ENCODE measurements at regions not wholly inside any gene's neighbourhood (a gene's known extent, or its start where the extent isn't known, plus 50 kb on each side); places are given as distances from the start of the nearest gene placed in this dataset.

- no peaks in the 10 kb centered on the region for H3K27me3 Mint-ChIP-seq
- no peak overlapping the region for H3K4me3 Mint-ChIP-seq
- CTCF ChIA-PET: interaction anchor here (1.3 to 1.7 kb wide), 4 partner anchors 14 to 927 kb away, joined by 3 to 5 read pairs (median 4); no protein-coding TSS in a partner anchor
- no peak overlapping the region for H3K27ac Mint-ChIP-seq
- peaks cover 28% of the 10 kb centered on the region for H3K36me3 Mint-ChIP-seq
- DNase-seq: no peak
- ATAC-seq: no peak
- H3K4me1 Mint-ChIP-seq: peaks cover 15% of the 10 kb centered on the region
- H3K9me3 Mint-ChIP-seq (ENCODE audit: low read depth): peaks cover 19% of the 10 kb centered on the region
These were observed 741.6 kb upstream of the CBLB start for GRCh38 chr3:106610362-106610959.

- Mint-ChIP-seq H3K9me3 (ENCODE audit: low read depth) (peaks cover 17% of the 10 kb centered on the region), H3K4me1 (peaks cover 15% of the 10 kb centered on the region), H3K36me3 (peaks cover 26% of the 10 kb centered on the region), H3K4me3 (no peak overlapping the region), H3K27me3 (no peaks in the 10 kb centered on the region), H3K27ac (no peak overlapping the region)
- CTCF ChIA-PET: no interaction called here
- no peak for ATAC-seq
- no peak for DNase-seq
These were observed 742.3 kb upstream of the CBLB start for GRCh38 chr3:106611116-106611515.

- H3K27ac Mint-ChIP-seq: no peak overlapping the region
- ATAC-seq: no peak
- peaks cover 25% of the 10 kb centered on the region for H3K36me3 Mint-ChIP-seq
- no peaks in the 10 kb centered on the region for H3K27me3 Mint-ChIP-seq
- CTCF ChIA-PET: no interaction called here
- no peak for DNase-seq
- H3K4me1 Mint-ChIP-seq: peaks cover 15% of the 10 kb centered on the region
- H3K4me3 Mint-ChIP-seq: no peak overlapping the region
- H3K9me3 Mint-ChIP-seq (ENCODE audit: low read depth): peaks cover 14% of the 10 kb centered on the region
These were observed 743.0 kb upstream of the CBLB start for GRCh38 chr3:106611841-106612240.

GRCh38 chr3:106616556-106616955 lies 747.7 kb upstream of the CBLB start:
- ATAC-seq (no peak), DNase-seq (no peak)
- peaks cover 11% of the 10 kb centered on the region for H3K9me3 Mint-ChIP-seq (ENCODE audit: low read depth)
- H3K4me3 Mint-ChIP-seq: no peak overlapping the region
- H3K36me3 Mint-ChIP-seq: peaks cover 17% of the 10 kb centered on the region
- H3K4me1 Mint-ChIP-seq: no peaks in the 10 kb centered on the region
- H3K27me3 Mint-ChIP-seq: no peaks in the 10 kb centered on the region
- no peak overlapping the region for H3K27ac Mint-ChIP-seq
- CTCF ChIA-PET: no interaction called here

- Mint-ChIP-seq H3K4me1 (no peaks in the 10 kb centered on the region), H3K4me3 (no peak overlapping the region), H3K27me3 (no peaks in the 10 kb centered on the region), H3K27ac (no peak overlapping the region), H3K9me3 (ENCODE audit: low read depth) (peaks cover 11% of the 10 kb centered on the region), H3K36me3 (peaks cover 19% of the 10 kb centered on the region)
- ATAC-seq (no peak), DNase-seq (no peak)
- CTCF ChIA-PET: interaction anchor here (1.3 kb wide), 1 partner anchor 8 kb away, joined by 4 read pairs; no protein-coding TSS in a partner anchor
These were observed 748.5 kb upstream of the CBLB start for GRCh38 chr3:106617276-106617675.

DNA sequence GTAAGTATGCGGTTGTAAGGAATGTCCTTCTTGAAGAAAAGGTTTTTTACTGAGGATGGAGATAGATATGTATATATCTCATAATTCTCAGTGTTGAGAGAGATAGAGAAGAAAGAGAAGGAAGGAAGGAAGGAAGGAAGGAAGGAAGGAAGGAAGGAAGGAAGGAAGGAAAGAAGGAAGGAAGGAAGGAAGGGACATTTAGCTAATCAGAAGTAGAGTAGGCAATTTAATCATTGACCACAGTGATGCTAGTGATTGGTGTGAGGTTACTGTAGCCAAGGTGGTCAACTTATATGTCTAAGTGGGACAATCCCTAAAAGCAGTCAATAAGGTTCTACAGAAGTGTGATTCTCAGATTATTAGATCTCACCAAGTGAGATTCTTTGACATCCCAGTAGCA lies 751.8 kb upstream of the CBLB start:
- DNase-seq (no peak), ATAC-seq (no peak)
- Mint-ChIP-seq H3K4me1 (no peaks in the 10 kb centered on the region), H3K4me3 (no peak overlapping the region), H3K27ac (no peak overlapping the region), H3K9me3 (ENCODE audit: low read depth) (peaks cover 11% of the 10 kb centered on the region), H3K27me3 (no peaks in the 10 kb centered on the region), H3K36me3 (peaks cover 10% of the 10 kb centered on the region)
- CTCF ChIA-PET: no interaction called here

GRCh38 chr3:106624154-106624553 lies 753.1 kb upstream of the CCDC54 start:
- Mint-ChIP-seq H3K9me3 (ENCODE audit: low read depth) (peaks cover 11% of the 10 kb centered on the region), H3K36me3 (peaks cover 10% of the 10 kb centered on the region), H3K4me3 (no peak overlapping the region), H3K4me1 (no peaks in the 10 kb centered on the region), H3K27me3 (no peaks in the 10 kb centered on the region), H3K27ac (no peak overlapping the region)
- no peak for DNase-seq
- CTCF ChIA-PET: no interaction called here
- ATAC-seq: no peak

DNA sequence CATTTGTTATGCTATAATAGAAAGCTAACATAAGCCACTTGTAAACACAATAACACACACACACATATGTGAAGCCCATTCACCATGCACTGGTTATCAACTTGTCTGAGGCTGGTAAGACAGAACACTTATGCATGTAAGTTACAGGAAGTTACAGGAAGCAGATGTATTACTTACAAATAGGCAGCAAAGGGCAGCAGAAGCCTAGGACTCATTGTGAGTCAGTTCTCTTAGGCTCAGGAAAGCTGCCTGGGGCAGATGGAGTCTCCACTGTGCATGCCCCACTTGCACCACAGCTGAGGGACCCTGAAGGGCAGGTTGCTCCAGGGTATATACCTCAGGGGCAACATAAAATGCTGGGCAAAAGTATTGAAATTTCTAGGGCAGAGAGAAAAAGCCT lies 748.8 kb upstream of the CCDC54 start:
- Mint-ChIP-seq H3K9me3 (ENCODE audit: low read depth) (peaks cover 11% of the 10 kb centered on the region), H3K4me1 (no peaks in the 10 kb centered on the region), H3K36me3 (peaks cover 8% of the 10 kb centered on the region), H3K27ac (no peak overlapping the region), H3K4me3 (no peak overlapping the region), H3K27me3 (no peaks in the 10 kb centered on the region)
- no peak for ATAC-seq
- CTCF ChIA-PET: no interaction called here
- no peak for DNase-seq

DNA sequence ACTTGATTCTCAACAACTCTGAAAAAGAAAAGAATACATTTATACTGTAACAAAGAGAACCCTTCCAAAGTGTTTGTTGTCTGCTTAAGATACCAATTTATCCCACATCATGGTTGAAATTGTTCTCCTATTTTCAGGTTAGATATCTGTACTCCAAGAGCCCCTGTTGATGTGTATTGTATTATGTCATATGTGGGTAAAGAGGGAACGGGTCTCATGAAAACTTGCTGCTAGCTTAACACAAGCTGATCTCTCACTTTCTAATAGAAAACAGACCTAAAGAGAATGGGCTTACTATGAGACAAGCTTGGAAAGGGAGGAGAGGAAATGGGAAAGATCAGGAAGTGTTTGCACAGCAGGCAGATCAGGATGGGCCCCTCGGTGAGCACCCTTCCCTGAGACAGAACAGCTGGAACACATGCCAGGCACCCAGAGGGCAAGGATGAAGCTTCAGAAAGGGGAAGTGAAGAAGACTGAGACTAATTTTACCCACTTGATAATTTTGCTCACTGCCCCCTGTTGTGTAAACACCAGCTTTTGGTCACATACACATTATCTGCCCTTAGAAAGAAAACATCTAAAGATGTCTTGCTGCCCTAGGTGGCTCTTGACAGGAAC lies 747.9 kb upstream of the CCDC54 start:
- Mint-ChIP-seq H3K36me3 (peaks cover 2% of the 10 kb centered on the region), H3K9me3 (ENCODE audit: low read depth) (peaks cover 6% of the 10 kb centered on the region), H3K27ac (no peak overlapping the region), H3K4me3 (no peak overlapping the region), H3K27me3 (no peaks in the 10 kb centered on the region), H3K4me1 (no peaks in the 10 kb centered on the region)
- no peak for DNase-seq
- no peak for ATAC-seq
- CTCF ChIA-PET: no interaction called here

- Mint-ChIP-seq H3K9me3 (ENCODE audit: low read depth) (no peaks in the 10 kb centered on the region), H3K27me3 (no peaks in the 10 kb centered on the region), H3K4me3 (no peak overlapping the region), H3K27ac (no peak overlapping the region), H3K36me3 (no peaks in the 10 kb centered on the region), H3K4me1 (no peaks in the 10 kb centered on the region)
- CTCF ChIA-PET: no interaction called here
- ATAC-seq (no peak), DNase-seq (no peak)
These were observed 745.7 kb upstream of the CCDC54 start for GRCh38 chr3:106631373-106632108.

DNA sequence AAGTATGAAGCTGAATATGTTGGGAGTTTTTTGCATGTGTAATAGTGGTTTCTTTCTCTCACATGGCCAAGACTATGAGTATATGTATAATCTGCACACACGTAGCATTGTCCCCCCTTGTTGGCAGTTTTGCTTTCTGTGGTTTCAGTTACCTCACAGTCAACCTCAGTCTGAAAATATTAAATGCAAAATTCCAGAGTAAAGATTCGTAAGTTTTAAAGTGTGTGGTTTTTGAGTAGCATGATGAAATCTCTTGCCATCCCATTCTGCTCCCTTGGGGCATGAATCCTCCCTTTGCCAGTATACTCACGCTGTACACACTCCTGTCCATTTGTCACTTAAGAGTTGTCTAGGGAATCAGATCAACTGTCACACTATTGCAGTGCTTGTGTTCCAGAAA lies 742.0 kb upstream of the CCDC54 start:
- no peaks in the 10 kb centered on the region for H3K36me3 Mint-ChIP-seq
- CTCF ChIA-PET: no interaction called here
- H3K4me3 Mint-ChIP-seq: no peak overlapping the region
- no peak overlapping the region for H3K27ac Mint-ChIP-seq
- H3K9me3 Mint-ChIP-seq (ENCODE audit: low read depth): no peaks in the 10 kb centered on the region
- no peak for DNase-seq
- H3K27me3 Mint-ChIP-seq: no peaks in the 10 kb centered on the region
- H3K4me1 Mint-ChIP-seq: no peaks in the 10 kb centered on the region
- ATAC-seq: no peak

- CTCF ChIA-PET: no interaction called here
- DNase-seq: no peak
These were observed 741.4 kb upstream of the CCDC54 start for GRCh38 chr3:106635826-106636225.

DNA sequence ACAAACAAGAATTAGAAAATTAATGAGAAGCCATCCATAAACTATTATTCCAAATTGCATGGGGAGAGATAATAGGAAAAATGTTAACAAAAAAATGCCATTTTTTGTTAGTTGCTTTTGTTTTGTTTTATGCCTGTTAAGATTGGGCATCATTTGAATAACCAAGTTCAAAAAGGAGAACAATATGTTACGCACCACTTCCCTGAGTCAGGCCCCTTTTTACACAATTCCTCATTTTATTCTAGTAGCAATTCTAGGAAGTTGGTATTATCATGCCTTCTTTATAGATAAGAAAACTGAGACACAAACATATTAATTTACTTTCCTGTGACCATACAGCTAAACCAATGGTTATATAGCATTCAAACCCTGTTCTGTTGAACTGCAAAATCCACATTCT lies 736.9 kb upstream of the CCDC54 start:
- DNase-seq: no peak
- Mint-ChIP-seq H3K4me1 (no peaks in the 10 kb centered on the region), H3K9me3 (ENCODE audit: low read depth) (no peaks in the 10 kb centered on the region), H3K27ac (no peak overlapping the region), H3K36me3 (no peaks in the 10 kb centered on the region), H3K4me3 (no peak overlapping the region), H3K27me3 (no peaks in the 10 kb centered on the region)
- no peak for ATAC-seq
- CTCF ChIA-PET: no interaction called here

More at GRCh38 chr3:106635826-106636225, 741.4 kb upstream of the CCDC54 start:
- Mint-ChIP-seq H3K27ac (no peak overlapping the region), H3K27me3 (no peaks in the 10 kb centered on the region), H3K4me3 (no peak overlapping the region), H3K4me1 (no peaks in the 10 kb centered on the region), H3K9me3 (ENCODE audit: low read depth) (no peaks in the 10 kb centered on the region), H3K36me3 (no peaks in the 10 kb centered on the region)
- ATAC-seq: no peak

- no peak for ATAC-seq
- H3K9me3 Mint-ChIP-seq (ENCODE audit: low read depth): no peaks in the 10 kb centered on the region
- H3K27me3 Mint-ChIP-seq: peaks cover 2% of the 10 kb centered on the region
- CTCF ChIA-PET: no interaction called here
- no peak overlapping the region for H3K4me3 Mint-ChIP-seq
- H3K27ac Mint-ChIP-seq: no peak overlapping the region
- no peaks in the 10 kb centered on the region for H3K36me3 Mint-ChIP-seq
- DNase-seq: no peak
- H3K4me1 Mint-ChIP-seq: no peaks in the 10 kb centered on the region
These were observed 735.1 kb upstream of the CCDC54 start for GRCh38 chr3:106642161-106642560.

Measured in activated CD8-positive, alpha-beta memory T cell treated with anti-CD3 and anti-CD28 coated beads, Interleukin-2, amount 10 ng/mL, durations not matched to agents 7 days and 5 days (primary cell).